CD4-positive, alpha-beta memory T cell (primary cell): ENCODE measurements at regions not wholly inside any gene's neighbourhood (a gene's known extent, or its start where the extent isn't known, plus 50 kb on each side); places are given as distances from the start of the nearest gene placed in this dataset.

Experiments
- CTCF ChIA-PET: fragments of 350-600 bp; sonication (Branson Sonifier 250); formaldehyde crosslinking; loops from one replicate; lab custom pipeline; 2021; ENCODE audit warnings: inconsistent platforms; ENCODE audit not compliant: partially characterized antibody; lab: Charles Lee
- POLR2A ChIA-PET: fragments of 350-600 bp; sonication (Branson Sonifier 250); formaldehyde crosslinking; loops from one replicate; lab custom pipeline; 2021; ENCODE audit not compliant: partially characterized antibody; lab: Charles Lee
- DNase-seq, 5 donors: peaks; one replicate each; pipeline versions ENCODE4 v3.0.0 to v3.0.0-alpha.2; 2020 to 2022; ENCODE audit warnings: mixed read lengths in 1 of 5
- H3K27ac ChIP-seq: one replicate; pipeline ENCODE4 v1.7.0; 2013; ENCODE audit warnings: low read depth, low read length
- H3K27me3 ChIP-seq: 2 replicates; pipeline ENCODE4 v1.7.0; 2013; ENCODE audit warnings: mild to moderate bottlenecking, low read length, moderate library complexity; ENCODE audit not compliant: insufficient read depth
- H3K36me3 ChIP-seq: 2 replicates; pipeline ENCODE4 v1.7.0; 2013; ENCODE audit warnings: mild to moderate bottlenecking, low read length, moderate library complexity; ENCODE audit not compliant: insufficient read depth
- H3K4me1 ChIP-seq: 2 replicates; pipeline ENCODE4 v1.7.0; 2013; ENCODE audit warnings: mild to moderate bottlenecking, low read length, moderate library complexity; ENCODE audit not compliant: insufficient read depth
- H3K4me3 ChIP-seq, 2 donors: one replicate each; pipeline ENCODE4 v1.7.0; 2013; ENCODE audit warnings: low read length in 2 of 2, mild to moderate bottlenecking in 1 of 2
- H3K9me3 ChIP-seq, 2 donors: one replicate each; pipeline ENCODE4 v1.7.0; 2013; ENCODE audit warnings: low read length in 2 of 2, control low read depth in 1 of 2; ENCODE audit not compliant: control insufficient read depth in 1 of 2
- H3K27ac Mint-ChIP-seq, 7 donors: one replicate each; pipeline ENCODE4 v1.8.0; 2020 to 2021; ENCODE audit warnings: mixed read lengths in 7 of 7, mild to moderate bottlenecking in 6 of 7, inconsistent platforms in 3 of 7, moderate library complexity in 3 of 7
- H3K27me3 Mint-ChIP-seq, 2 donors: one replicate each; pipeline ENCODE4 v1.8.0; 2020 to 2021; ENCODE audit warnings: mixed read lengths in 2 of 2
- H3K36me3 Mint-ChIP-seq, 2 donors: one replicate each; pipeline ENCODE4 v1.8.0; 2020 to 2021; ENCODE audit warnings: mixed read lengths in 2 of 2, inconsistent platforms in 1 of 2, mild to moderate bottlenecking in 1 of 2
- H3K4me1 Mint-ChIP-seq, 4 donors: one replicate each; pipeline ENCODE4 v1.8.0; 2020 to 2021; ENCODE audit warnings: mixed read lengths in 4 of 4, mild to moderate bottlenecking in 1 of 4
- H3K4me3 Mint-ChIP-seq, 8 donors: one replicate each; pipeline ENCODE4 v1.8.0; 2020 to 2021; ENCODE audit warnings: mixed read lengths in 8 of 8, mild to moderate bottlenecking in 7 of 8, moderate library complexity in 6 of 8, inconsistent platforms in 3 of 8
- H3K9me3 Mint-ChIP-seq, 8 donors: one replicate each; pipeline ENCODE4 v1.8.0; 2020 to 2021; ENCODE audit warnings: mixed read lengths in 8 of 8, mild to moderate bottlenecking in 5 of 8, inconsistent platforms in 3 of 8, moderate library complexity in 1 of 8
- intact Hi-C: fragments of 100-400 bp; cut with micrococcal nuclease; formaldehyde crosslinking; loops from one replicate; pipeline ENCODE4 v1.15.1; 2023

- H3K4me3 Mint-ChIP-seq: no peak overlapping the region
- POLR2A ChIA-PET: no interaction called here
- intact Hi-C loops: no loop called here
- CTCF ChIA-PET: no interaction called here
- no peaks in the 10 kb centered on the region for H3K9me3 Mint-ChIP-seq
- Histone ChIP-seq H3K27me3 (no peaks in the 10 kb centered on the region), H3K9me3 (no peaks in the 10 kb centered on the region), H3K4me1 (no peaks in the 10 kb centered on the region), H3K27ac (no peak overlapping the region), H3K4me3 (no peak overlapping the region), H3K36me3 (no peaks in the 10 kb centered on the region)
- H3K27ac Mint-ChIP-seq: no peak overlapping the region
- H3K36me3 Mint-ChIP-seq: no peaks in the 10 kb centered on the region
- H3K4me1 Mint-ChIP-seq: no peaks in the 10 kb centered on the region
- H3K27me3 Mint-ChIP-seq: peaks cover 1 to 6% of the 10 kb centered on the region in 2 donors
- no peak for DNase-seq
These were observed 50.8 kb upstream of the MYLIP start for GRCh38 chr6:16078064-16078463.

GRCh38 chr6:16069671-16070070 lies 59.2 kb upstream of the MYLIP start:
- H3K9me3 ChIP-seq: no peaks in the 10 kb centered on the region
- no peaks in the 10 kb centered on the region for H3K36me3 ChIP-seq
- H3K9me3 Mint-ChIP-seq: no peaks in the 10 kb centered on the region
- intact Hi-C loops: no loop called here
- H3K4me1 Mint-ChIP-seq: peaks cover 0 to 2% (median 0%) of the 10 kb centered on the region in 4 donors
- no peak overlapping the region for H3K4me3 ChIP-seq
- DNase-seq: no peak
- no peak overlapping the region for H3K27ac ChIP-seq
- no peak overlapping the region for H3K4me3 Mint-ChIP-seq
- no peaks in the 10 kb centered on the region for H3K4me1 ChIP-seq
- no peak overlapping the region for H3K27ac Mint-ChIP-seq
- no peaks in the 10 kb centered on the region for H3K27me3 ChIP-seq
- ChIA-PET CTCF (no interaction called here), POLR2A (no interaction called here)
- H3K27me3 Mint-ChIP-seq: peaks cover 4 to 12% of the 10 kb centered on the region in 2 donors
- H3K36me3 Mint-ChIP-seq: no peaks in the 10 kb centered on the region

GRCh38 chr6:16069222-16069621 lies 59.7 kb upstream of the MYLIP start:
- no peak overlapping the region for H3K4me3 ChIP-seq
- Mint-ChIP-seq H3K4me3 (no peak overlapping the region), H3K27me3 (peaks cover 4 to 12% of the 10 kb centered on the region in 2 donors), H3K9me3 (no peaks in the 10 kb centered on the region), H3K27ac (no peak overlapping the region), H3K36me3 (no peaks in the 10 kb centered on the region), H3K4me1 (peaks cover 0 to 2% (median 0%) of the 10 kb centered on the region in 4 donors)
- no peak for DNase-seq
- ChIA-PET POLR2A (no interaction called here), CTCF (no interaction called here)
- H3K4me1 ChIP-seq: no peaks in the 10 kb centered on the region
- no peaks in the 10 kb centered on the region for H3K9me3 ChIP-seq
- H3K27ac ChIP-seq: no peak overlapping the region
- intact Hi-C loops: no loop called here
- no peaks in the 10 kb centered on the region for H3K27me3 ChIP-seq
- no peaks in the 10 kb centered on the region for H3K36me3 ChIP-seq

GRCh38 chr6:16067568-16067967 lies 61.3 kb upstream of the MYLIP start:
- ChIA-PET POLR2A (no interaction called here), CTCF (no interaction called here)
- no peak overlapping the region for H3K4me3 ChIP-seq
- Mint-ChIP-seq H3K4me1 (peaks cover 0 to 2% (median 0%) of the 10 kb centered on the region in 4 donors), H3K9me3 (no peaks in the 10 kb centered on the region), H3K36me3 (no peaks in the 10 kb centered on the region), H3K4me3 (no peak overlapping the region), H3K27me3 (peaks cover 2 to 5% of the 10 kb centered on the region in 2 donors), H3K27ac (no peak overlapping the region)
- intact Hi-C loops: no loop called here
- no peak overlapping the region for H3K27ac ChIP-seq
- no peaks in the 10 kb centered on the region for H3K4me1 ChIP-seq
- no peak for DNase-seq
- no peaks in the 10 kb centered on the region for H3K27me3 ChIP-seq
- no peaks in the 10 kb centered on the region for H3K9me3 ChIP-seq
- H3K36me3 ChIP-seq: no peaks in the 10 kb centered on the region

GRCh38 chr6:16064671-16065072 lies 64.2 kb upstream of the MYLIP start:
- CTCF ChIA-PET: no interaction called here
- intact Hi-C loops: no loop called here

GRCh38 chr6:16063580-16063979 lies 65.3 kb upstream of the MYLIP start:
- Mint-ChIP-seq H3K4me3 (no peak overlapping the region), H3K4me1 (peaks cover 0 to 2% (median under 1%) of the 10 kb centered on the region in 4 donors), H3K27ac (no peak overlapping the region), H3K27me3 (peaks cover 4 to 7% of the 10 kb centered on the region in 2 donors), H3K9me3 (no peaks in the 10 kb centered on the region), H3K36me3 (no peaks in the 10 kb centered on the region)
- CTCF ChIA-PET: interaction anchor here (1.4 kb wide), 1 partner anchor 65 kb away, joined by 4 read pairs; the partner anchor contains the start of gene MYLIP
- Histone ChIP-seq H3K4me1 (no peaks in the 10 kb centered on the region), H3K36me3 (no peaks in the 10 kb centered on the region), H3K9me3 (no peaks in the 10 kb centered on the region), H3K27me3 (no peaks in the 10 kb centered on the region), H3K27ac (no peak overlapping the region), H3K4me3 (no peak overlapping the region)
- POLR2A ChIA-PET: no interaction called here
- intact Hi-C loops: no loop called here
- no peak for DNase-seq

More at GRCh38 chr6:16064671-16065072, 64.2 kb upstream of the MYLIP start:
- Histone ChIP-seq H3K36me3 (no peaks in the 10 kb centered on the region), H3K9me3 (no peaks in the 10 kb centered on the region), H3K4me3 (no peak overlapping the region), H3K4me1 (no peaks in the 10 kb centered on the region), H3K27ac (no peak overlapping the region), H3K27me3 (no peaks in the 10 kb centered on the region)
- no peak for DNase-seq
- Mint-ChIP-seq H3K9me3 (no peaks in the 10 kb centered on the region), H3K27ac (no peak overlapping the region), H3K36me3 (no peaks in the 10 kb centered on the region), H3K4me1 (peaks cover 0 to 2% (median 0%) of the 10 kb centered on the region in 4 donors), H3K27me3 (peaks cover 2 to 3% of the 10 kb centered on the region in 2 donors), H3K4me3 (no peak overlapping the region)
- POLR2A ChIA-PET: no interaction called here

GRCh38 chr6:16061818-16062217 lies 67.1 kb upstream of the MYLIP start:
- CTCF ChIA-PET: no interaction called here

GRCh38 chr6:16060039-16060438 lies 68.8 kb upstream of the MYLIP start:
- Mint-ChIP-seq H3K27me3 (peaks cover 3 to 4% of the 10 kb centered on the region in 2 donors), H3K4me3 (no peak overlapping the region), H3K36me3 (no peaks in the 10 kb centered on the region), H3K27ac (no peak overlapping the region), H3K4me1 (peaks cover 0 to 4% (median 1%) of the 10 kb centered on the region in 4 donors), H3K9me3 (no peaks in the 10 kb centered on the region)
- Histone ChIP-seq H3K36me3 (no peaks in the 10 kb centered on the region), H3K27ac (no peak overlapping the region), H3K4me1 (no peaks in the 10 kb centered on the region), H3K4me3 (no peak overlapping the region), H3K9me3 (no peaks in the 10 kb centered on the region), H3K27me3 (no peaks in the 10 kb centered on the region)
- DNase-seq: no peak
- intact Hi-C loops: no loop called here
- ChIA-PET CTCF (no interaction called here), POLR2A (no interaction called here)

More at GRCh38 chr6:16061818-16062217, 67.1 kb upstream of the MYLIP start:
- no peak for DNase-seq
- POLR2A ChIA-PET: no interaction called here
- no peaks in the 10 kb centered on the region for H3K36me3 Mint-ChIP-seq
- intact Hi-C loops: no loop called here
- no peak overlapping the region for H3K27ac ChIP-seq
- no peak overlapping the region for H3K27ac Mint-ChIP-seq
- H3K4me1 Mint-ChIP-seq: peaks cover 0 to 2% (median under 1%) of the 10 kb centered on the region in 4 donors
- H3K27me3 ChIP-seq: no peaks in the 10 kb centered on the region
- no peak overlapping the region for H3K4me3 Mint-ChIP-seq
- H3K9me3 Mint-ChIP-seq: no peaks in the 10 kb centered on the region
- H3K9me3 ChIP-seq: no peaks in the 10 kb centered on the region
- no peaks in the 10 kb centered on the region for H3K36me3 ChIP-seq
- H3K4me1 ChIP-seq: no peaks in the 10 kb centered on the region
- H3K4me3 ChIP-seq: no peak overlapping the region
- H3K27me3 Mint-ChIP-seq: peaks cover 5 to 7% of the 10 kb centered on the region in 2 donors
